Fibroblast of skin of left biceps (primary cell): ENCODE measurements at regions not wholly inside any gene's neighbourhood (a gene's known extent, or its start where the extent isn't known, plus 50 kb on each side); places are given as distances from the start of the nearest gene placed in this dataset.

Experiments
- DNase-seq, 2 experiments: peaks; one replicate each; pipeline ENCODE4 v3.0.0-alpha.2; 2013; ENCODE audit warnings: low read depth in 2 of 2

- no peak for DNase-seq
Measured at GRCh38 chr20:57944988-57945387, 235.2 kb upstream of the PMEPA1 start.

DNA sequence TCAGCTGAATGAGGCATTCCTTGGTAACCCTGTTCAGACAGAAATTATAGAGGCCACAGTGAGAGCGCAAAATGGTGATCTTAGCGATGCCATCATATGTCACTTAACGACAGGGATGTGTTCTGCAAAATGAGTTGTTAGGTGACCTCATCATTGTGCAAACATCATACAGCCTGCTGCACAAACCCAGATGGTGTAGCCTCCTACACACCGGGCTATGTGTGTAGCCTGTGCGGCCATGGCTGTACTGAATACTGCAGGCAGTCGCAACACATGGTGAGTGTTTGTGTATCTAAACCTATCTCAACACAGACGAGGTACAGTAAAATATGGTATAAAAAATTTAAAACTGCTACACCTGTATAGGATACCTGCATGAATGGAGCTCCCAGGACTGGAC is 234.1 kb upstream of the PMEPA1 start:
- no peak for DNase-seq

DNA sequence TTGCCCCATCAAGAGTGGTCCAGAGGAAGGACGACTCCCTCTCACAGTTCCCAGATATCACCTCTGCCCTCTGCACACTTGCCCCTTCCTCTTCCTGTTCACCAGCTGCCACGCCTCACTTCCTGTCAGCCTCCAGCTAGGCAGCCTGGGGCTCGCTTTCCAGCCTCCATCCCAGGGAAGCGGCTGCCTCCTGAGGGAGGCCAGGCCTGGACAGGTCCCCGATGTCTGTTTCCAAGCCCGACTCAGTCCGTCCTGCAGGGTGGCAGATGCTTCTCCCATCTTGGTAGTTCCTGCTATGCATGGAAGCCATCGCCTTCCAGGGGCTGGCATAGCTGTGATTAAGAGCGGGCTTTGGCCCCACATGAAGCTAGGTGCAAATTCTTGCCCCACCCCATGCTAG is 233.5 kb upstream of the PMEPA1 start:
- no peak for DNase-seq

DNA sequence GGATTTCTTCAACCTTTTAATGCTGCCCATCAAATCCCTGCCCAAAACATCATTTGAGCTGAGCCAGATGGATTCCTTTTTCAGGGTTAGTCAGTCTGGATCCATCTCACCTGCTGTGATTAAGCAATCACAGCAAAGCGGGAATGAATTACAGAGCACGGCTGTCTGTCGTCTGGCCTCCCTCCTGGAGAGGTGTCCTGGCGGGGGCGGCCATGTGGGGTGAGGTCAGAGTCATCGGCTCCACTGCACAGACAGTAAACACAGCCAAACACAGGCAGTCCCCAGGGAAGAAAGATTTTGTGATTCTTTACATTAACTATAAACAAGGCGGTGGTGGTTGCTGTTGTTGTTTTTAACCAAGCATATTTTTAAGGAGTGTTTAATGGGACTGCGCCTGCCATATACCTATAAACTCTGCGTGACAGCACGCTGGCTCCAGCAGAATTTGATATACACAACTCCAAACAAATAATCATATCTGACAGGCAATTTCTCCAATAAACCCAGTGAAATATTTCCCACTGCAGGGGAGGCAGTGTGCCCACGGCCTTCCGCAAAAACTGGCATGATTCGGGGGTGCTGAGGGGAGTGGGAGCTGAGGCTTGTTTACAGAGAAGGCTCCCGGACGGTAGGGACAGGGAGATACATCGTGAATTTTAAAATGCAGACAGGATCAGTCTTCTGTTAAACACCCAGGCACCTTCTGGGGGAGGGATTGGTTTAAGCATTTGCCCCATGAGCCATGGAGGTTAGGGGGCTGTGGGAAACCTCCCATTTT is 232.0 kb upstream of the PMEPA1 start:
- no peak for DNase-seq

DNA sequence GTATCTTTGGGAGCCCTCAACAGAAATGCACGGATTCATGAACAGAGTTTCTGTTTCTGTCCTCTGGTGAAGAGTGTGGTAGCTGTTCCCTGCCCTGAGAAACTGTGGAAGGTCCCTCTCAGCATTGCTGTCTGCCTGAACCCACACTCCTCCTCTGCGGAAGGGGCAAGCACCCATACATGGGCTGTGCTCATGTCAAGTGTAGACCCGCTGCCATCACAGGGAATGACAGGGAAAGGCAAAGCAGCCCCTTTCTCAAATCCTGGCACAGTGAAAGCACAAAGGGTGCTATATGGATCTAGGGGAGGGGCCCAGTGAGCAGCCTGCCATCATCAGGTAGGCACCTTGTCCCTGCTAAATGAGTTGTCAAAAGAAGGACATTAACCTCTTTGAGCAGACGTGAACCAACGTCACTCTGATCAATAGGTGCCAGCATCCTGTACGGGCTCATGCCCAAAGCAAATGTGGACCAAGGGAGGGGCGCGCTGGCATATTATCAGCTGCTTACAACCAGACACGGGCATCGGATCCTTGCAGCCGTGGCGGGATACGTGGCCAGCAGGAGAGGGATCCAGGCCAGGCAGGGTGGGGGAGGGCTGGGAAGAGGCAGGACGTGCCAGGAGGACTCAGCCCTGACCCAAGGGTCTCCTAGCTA is 231.2 kb upstream of the PMEPA1 start:
- no peak for DNase-seq

DNA sequence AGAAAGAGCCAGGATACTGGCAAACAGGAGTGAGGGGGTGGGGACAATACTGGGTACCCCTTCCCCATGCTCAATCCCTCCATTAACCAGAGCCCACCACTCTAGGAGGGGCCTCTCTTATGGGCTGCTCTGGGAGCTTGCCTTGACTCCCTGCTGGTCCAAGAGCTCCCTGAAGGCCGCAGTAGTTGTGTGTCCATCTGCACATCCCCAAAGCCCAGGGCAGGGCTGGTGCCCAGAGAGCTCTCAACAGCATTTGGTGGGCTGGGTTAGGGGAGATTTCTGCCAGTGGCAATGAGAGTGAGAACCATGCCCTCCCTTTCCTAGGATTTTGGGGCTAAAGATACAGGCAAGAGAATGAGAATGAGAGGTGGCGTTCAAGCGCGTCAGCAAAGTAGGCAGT is 230.6 kb upstream of the PMEPA1 start:
- DNase-seq: no peak

DNA sequence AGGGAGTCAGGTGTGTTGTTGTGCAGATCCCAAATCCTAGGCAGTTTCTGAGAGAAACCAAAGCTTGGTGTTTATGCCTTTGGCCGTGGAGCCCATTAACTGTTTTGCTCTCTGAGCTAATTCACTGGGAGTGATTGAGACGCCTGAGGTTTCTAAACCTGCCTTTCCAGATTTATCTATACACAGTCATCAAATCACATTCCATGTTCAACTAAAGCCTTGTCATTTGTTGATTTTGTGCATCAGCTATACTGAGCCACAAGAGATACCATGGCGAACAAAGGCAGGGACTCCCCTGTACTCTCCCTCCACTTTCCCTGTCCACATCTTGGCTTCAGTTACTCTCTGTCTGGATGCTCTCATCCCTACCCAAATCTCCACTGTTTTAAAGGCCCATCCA is 229.7 kb upstream of the PMEPA1 start:
- no peak for DNase-seq

- no peak for DNase-seq
Measured at GRCh38 chr20:57938158-57939108, 228.6 kb upstream of the PMEPA1 start.

DNA sequence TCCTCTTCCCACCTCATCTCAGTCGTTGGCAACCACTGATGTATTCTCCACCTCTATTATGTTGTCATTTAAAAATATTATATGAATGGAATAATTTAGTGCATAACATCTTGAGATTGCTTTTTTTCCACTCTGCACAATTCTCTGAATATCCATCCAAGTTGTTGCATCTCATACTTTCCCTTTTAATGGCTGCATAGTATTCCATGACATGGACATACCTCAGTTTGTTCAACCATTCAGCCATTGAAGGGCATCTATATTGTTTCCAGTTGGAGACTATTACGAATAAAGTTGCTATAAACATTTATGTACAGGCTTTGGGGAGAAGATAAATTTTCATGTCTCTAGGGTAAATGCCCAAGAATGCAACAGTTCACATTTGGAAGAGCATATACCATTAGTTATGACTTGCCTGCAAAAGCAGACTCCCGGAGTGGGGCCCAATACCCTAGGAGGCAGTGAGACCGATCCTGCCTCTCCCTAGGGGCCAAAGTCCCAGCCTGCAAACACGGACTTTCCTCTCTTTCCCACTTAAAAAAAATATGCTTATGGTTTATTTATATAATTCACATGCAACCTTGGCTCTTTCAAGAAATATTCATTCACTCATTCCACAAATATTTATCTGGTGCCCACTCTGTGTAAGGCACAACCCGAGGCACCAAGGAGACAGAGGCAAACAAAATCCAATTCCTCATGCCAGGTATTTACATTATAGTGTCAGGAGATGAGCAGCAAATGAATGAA is 227.0 kb upstream of the PMEPA1 start:
- no peak for DNase-seq

GRCh38 chr20:57934913-57935312 is 225.1 kb upstream of the PMEPA1 start:
- no peak for DNase-seq

DNA sequence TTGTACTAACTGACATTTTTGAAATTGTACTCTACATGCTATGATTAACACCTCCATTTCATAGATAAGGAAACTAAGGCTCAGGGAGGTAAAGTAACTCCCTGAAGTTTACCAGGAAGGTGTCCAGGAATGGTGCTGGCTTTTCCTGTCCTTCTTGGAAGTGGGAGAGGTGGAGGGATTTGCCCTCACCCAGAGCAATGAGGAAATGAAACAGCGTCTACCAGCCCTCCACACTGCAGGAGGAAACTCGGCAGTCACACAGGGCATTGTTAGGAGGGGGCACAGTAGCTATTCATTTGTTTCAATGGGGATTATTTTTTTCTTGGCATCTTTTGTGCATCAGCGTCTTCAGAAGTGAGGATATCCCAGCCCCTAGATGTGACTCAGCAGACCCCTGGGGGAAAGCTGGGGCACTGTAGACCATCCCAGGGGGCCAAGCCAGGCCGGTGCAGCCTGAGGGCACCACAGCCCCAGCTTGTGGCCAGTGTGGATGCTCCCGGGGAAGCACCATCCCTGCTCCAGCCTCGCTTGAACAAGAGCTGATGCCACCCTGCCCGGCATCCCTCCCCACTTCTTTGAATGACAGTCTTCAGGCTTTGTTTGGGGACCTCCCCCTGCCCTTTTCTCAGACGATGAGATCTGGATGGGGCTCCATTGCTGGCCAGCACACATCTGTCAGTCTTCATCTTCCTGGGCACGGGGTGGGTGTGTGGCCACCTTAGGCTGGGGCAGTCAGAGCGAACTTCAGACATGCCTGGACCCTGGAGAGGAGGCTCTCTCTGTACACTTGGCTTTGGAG is 224.4 kb upstream of the PMEPA1 start:
- no peak for DNase-seq

GRCh38 chr20:57932227-57932864 is 222.5 kb upstream of the PMEPA1 start:
- DNase-seq: no peak

- no peak for DNase-seq
Measured at GRCh38 chr20:57930351-57930750, 220.5 kb upstream of the PMEPA1 start.

GRCh38 chr20:57928181-57928967 is 218.6 kb upstream of the PMEPA1 start:
- peak; percentile 22 to 24 for DNase-seq

DNA sequence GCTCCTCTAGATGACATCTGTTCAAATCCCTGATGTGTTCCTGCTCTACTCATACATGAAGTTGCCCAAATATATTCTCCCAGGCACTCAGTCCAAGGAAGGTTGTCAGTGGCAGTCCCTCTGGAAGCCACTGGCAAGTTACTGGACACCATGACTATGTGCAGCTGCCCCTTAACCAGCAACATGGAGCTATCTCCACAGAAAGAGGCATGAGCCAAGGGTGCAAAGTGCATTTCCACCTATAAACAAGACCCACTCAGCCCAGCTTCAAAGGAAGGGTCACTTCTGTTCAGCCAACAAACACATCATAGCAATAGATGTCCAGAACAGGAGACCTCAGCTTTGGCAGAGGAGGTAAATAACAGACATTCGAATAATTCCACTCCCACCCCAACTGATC is 217.6 kb upstream of the PMEPA1 start:
- DNase-seq: no peak

DNA sequence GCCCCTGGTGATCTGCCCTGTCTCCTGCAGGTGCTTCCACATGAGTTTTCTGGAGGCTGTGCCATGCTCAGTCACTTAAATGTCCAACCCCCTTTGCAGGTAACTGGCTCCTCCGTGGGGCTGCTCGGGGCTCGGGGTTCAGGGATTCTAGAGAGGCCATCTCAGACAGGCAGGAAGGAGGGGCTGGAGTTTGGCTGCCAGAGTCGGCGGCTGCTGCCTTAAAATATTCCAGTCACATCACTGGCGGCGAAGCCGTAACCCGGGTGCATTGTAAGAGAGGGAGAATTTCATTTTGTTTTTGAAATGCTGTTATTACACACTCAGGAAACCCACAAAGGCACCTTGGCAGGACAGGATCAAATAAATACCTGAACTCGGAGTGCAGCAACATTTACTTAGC is 212.9 kb upstream of the PMEPA1 start:
- DNase-seq: no peak

DNA sequence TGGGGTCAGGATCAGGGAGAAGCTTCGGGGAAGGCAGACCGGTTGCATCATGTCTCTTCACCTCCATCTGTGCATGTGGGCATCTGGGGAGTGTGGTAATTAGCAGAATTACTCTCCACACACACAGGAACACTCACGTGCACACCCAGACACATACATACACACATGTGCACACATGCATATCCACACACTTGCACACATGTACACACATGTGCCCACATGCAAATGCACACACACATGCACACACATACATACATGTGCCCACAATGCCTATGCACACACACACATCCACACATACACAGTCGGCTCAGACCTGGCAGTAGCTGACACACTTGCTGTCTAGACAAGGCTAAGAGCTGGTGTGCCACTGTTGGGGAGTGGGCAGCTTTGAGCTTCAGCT is 212.3 kb upstream of the PMEPA1 start:
- no peak for DNase-seq

DNA sequence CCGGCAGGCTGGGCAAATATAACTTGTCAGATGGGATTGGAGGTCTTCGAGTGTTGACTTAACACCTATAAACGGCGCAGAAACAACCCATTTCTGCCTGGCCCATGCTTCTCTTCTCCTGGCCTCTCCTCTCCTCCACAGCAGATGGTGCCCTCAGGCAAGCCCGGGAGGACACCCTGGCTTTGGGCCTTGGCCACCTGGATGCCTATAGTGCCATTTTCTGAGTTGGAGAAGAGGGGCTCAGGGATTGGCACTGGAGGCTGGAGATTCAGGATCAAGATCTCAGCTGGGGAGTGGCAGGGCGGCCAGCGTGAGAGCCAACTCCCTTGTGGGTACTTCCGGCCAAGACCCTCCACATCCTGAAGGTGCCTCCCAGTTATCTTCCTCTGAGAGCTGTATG is 211.9 kb upstream of the PMEPA1 start:
- no peak for DNase-seq

DNA sequence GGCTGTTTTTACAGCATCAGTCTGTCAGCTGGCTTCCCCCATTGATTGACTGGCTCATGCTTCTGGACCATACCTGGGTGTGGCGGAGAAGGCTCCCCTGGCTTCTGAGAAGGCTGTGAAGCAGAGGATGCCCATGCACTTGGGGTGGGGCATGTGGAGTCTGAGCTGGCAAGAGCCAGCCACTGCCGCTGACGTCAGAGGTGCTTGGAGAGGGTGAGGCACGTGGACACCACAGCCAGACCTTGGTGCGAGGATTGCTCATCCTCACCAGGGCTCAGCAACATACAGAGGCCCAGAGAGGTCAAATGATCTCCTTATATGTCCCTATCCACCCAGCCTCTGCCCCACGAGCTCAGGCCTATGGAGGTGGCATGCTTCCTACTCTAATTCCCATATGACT is 211.2 kb upstream of the PMEPA1 start:
- no peak for DNase-seq

- no peak for DNase-seq
Measured at GRCh38 chr20:57919049-57919448, 209.2 kb upstream of the PMEPA1 start.
